ENCODE measurements at regions not wholly inside any gene's neighbourhood (a gene's known extent, or its start where the extent isn't known, plus 50 kb on each side); places are given as distances from the start of the nearest gene placed in this dataset.
"Not testable (repeated sequence)": the region's sequence is repeated elsewhere in the genome, so short reads cannot be mapped to it uniquely, and the experiment has no call there.

GRCh38 chr17:11182430-11182829 is 58.6 kb upstream of the SHISA6 start:
- H3K27ac ChIP-seq = no peak overlapping the region
- no peak for TF ChIP-seq CTCF (IDR thresholded peaks at IDR 0.05)
- TF ChIP-seq ZFX (IDR thresholded peaks at IDR 0.05; ENCODE audit: borderline replicate concordance) = no peak

- no peak overlapping the region for H3K27ac ChIP-seq
Observed at GRCh38 chr17:11178581-11178980, 62.4 kb upstream of the SHISA6 start.

GRCh38 chr17:11177340-11177739 is 63.7 kb upstream of the SHISA6 start:
- no peak overlapping the region for H3K27ac ChIP-seq
- no peak for TF ChIP-seq CTCF (IDR thresholded peaks at IDR 0.05)
- TF ChIP-seq ZFX (IDR thresholded peaks at IDR 0.05; ENCODE audit: borderline replicate concordance) = no peak

More at GRCh38 chr17:11178581-11178980, 62.4 kb upstream of the SHISA6 start:
- no peak for TF ChIP-seq CTCF (IDR thresholded peaks at IDR 0.05)
- no peak for TF ChIP-seq ZFX (IDR thresholded peaks at IDR 0.05; ENCODE audit: borderline replicate concordance)

- TF ChIP-seq ZFX (IDR thresholded peaks at IDR 0.05; ENCODE audit: borderline replicate concordance) = no peak
- TF ChIP-seq CTCF (IDR thresholded peaks at IDR 0.05) = no peak
- H3K27ac ChIP-seq = no peak overlapping the region
Observed at GRCh38 chr17:11176549-11176948, 64.5 kb upstream of the SHISA6 start.

GRCh38 chr17:11170881-11171280 is 70.1 kb upstream of the SHISA6 start:
- no peak overlapping the region for H3K27ac ChIP-seq
- TF ChIP-seq ZFX (IDR thresholded peaks at IDR 0.05; ENCODE audit: borderline replicate concordance) (no peak), CTCF (IDR thresholded peaks at IDR 0.05) (no peak)

- TF ChIP-seq ZFX (IDR thresholded peaks at IDR 0.05; ENCODE audit: borderline replicate concordance) = no peak
- no peak for TF ChIP-seq CTCF (IDR thresholded peaks at IDR 0.05)
- no peak overlapping the region for H3K27ac ChIP-seq
Observed at GRCh38 chr17:11151818-11152425, 89.1 kb upstream of the SHISA6 start.

GRCh38 chr17:11150906-11151511 is 90.0 kb upstream of the SHISA6 start:
- H3K27ac ChIP-seq = not testable (repeated sequence)

All from 22Rv1 (cell line).